HL-60 (cell line): ENCODE measurements at regions not wholly inside any gene's neighbourhood (a gene's known extent, or its start where the extent isn't known, plus 50 kb on each side); places are given as distances from the start of the nearest gene placed in this dataset.

Source experiments
- GABPA ChIP-seq: IDR thresholded peaks from 2 replicates; pipeline ENCODE4 v1.6.1; 2012; ENCODE audit warnings: low read depth
- POLR2AphosphoS5 ChIP-seq: IDR thresholded peaks from 2 replicates; pipeline ENCODE4 v1.6.1; 2012; ENCODE audit warnings: low read depth
- SPI1 ChIP-seq: IDR thresholded peaks from 2 replicates; pipeline ENCODE4 v1.6.1; 2012; ENCODE audit warnings: low read depth, mild to moderate bottlenecking, borderline replicate concordance
- TF ChIP-seq, protein P1 (sequence below): IDR thresholded peaks from one replicate; pipeline ENCODE4 v1.5.1; 2011; ENCODE audit warnings: low read length, control low read depth, inconsistent platforms; ENCODE audit not compliant: insufficient read depth
- TF ChIP-seq, protein P2 (sequence below): IDR thresholded peaks from 2 replicates; pipeline ENCODE4 v1.6.1; 2012; ENCODE audit warnings: low read depth; ENCODE audit not compliant: insufficient replicate concordance

DNA sequence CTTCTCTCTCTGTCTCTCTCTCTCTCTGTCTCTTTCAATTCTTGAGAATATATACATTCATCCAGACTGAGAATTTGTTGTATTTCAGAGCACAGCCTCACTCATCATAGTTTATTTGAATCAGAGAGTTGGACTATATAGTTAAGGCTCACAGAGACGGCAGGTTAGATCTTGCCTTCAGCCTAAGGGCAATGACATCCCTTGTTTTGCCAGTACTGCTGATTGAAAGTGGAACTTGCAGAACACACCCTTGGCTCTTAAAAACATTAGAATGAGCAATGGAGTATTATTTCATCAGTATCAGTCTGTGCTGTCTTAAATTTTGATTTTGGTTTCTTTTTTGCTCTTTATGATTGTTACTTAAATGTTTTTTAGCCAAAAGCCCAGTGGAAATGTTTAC lies 62.0 kb upstream of the DSG1 start:
- TF ChIP-seq, protein P1, sequence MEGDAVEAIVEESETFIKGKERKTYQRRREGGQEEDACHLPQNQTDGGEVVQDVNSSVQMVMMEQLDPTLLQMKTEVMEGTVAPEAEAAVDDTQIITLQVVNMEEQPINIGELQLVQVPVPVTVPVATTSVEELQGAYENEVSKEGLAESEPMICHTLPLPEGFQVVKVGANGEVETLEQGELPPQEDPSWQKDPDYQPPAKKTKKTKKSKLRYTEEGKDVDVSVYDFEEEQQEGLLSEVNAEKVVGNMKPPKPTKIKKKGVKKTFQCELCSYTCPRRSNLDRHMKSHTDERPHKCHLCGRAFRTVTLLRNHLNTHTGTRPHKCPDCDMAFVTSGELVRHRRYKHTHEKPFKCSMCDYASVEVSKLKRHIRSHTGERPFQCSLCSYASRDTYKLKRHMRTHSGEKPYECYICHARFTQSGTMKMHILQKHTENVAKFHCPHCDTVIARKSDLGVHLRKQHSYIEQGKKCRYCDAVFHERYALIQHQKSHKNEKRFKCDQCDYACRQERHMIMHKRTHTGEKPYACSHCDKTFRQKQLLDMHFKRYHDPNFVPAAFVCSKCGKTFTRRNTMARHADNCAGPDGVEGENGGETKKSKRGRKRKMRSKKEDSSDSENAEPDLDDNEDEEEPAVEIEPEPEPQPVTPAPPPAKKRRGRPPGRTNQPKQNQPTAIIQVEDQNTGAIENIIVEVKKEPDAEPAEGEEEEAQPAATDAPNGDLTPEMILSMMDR, result no peak
- no peak for TF ChIP-seq SPI1
- TF ChIP-seq GABPA, result no peak
- no peak for TF ChIP-seq POLR2AphosphoS5
- TF ChIP-seq, protein P2, sequence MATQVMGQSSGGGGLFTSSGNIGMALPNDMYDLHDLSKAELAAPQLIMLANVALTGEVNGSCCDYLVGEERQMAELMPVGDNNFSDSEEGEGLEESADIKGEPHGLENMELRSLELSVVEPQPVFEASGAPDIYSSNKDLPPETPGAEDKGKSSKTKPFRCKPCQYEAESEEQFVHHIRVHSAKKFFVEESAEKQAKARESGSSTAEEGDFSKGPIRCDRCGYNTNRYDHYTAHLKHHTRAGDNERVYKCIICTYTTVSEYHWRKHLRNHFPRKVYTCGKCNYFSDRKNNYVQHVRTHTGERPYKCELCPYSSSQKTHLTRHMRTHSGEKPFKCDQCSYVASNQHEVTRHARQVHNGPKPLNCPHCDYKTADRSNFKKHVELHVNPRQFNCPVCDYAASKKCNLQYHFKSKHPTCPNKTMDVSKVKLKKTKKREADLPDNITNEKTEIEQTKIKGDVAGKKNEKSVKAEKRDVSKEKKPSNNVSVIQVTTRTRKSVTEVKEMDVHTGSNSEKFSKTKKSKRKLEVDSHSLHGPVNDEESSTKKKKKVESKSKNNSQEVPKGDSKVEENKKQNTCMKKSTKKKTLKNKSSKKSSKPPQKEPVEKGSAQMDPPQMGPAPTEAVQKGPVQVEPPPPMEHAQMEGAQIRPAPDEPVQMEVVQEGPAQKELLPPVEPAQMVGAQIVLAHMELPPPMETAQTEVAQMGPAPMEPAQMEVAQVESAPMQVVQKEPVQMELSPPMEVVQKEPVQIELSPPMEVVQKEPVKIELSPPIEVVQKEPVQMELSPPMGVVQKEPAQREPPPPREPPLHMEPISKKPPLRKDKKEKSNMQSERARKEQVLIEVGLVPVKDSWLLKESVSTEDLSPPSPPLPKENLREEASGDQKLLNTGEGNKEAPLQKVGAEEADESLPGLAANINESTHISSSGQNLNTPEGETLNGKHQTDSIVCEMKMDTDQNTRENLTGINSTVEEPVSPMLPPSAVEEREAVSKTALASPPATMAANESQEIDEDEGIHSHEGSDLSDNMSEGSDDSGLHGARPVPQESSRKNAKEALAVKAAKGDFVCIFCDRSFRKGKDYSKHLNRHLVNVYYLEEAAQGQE, result no peak
